ENCODE measurements at regions not wholly inside any gene's neighbourhood (a gene's known extent, or its start where the extent isn't known, plus 50 kb on each side); places are given as distances from the start of the nearest gene placed in this dataset.

GRCh38 chr4:106585915-106586349 lies 217.4 kb upstream of the GIMD1 start:
- TF ChIP-seq CTCF (IDR thresholded peaks at IDR 0.05) (no peak), EZH2 (IDR thresholded peaks at IDR 0.05) (no peak)

Data from neural progenitor cell (in vitro differentiated cells).